ENCODE measurements at regions not wholly inside any gene's neighbourhood (a gene's known extent, or its start where the extent isn't known, plus 50 kb on each side); places are given as distances from the start of the nearest gene placed in this dataset.

GRCh38 chr12:115830070-115830469 lies 447.4 kb downstream of the MED13L start:
- no peak for TF ChIP-seq ZKSCAN8 (CRISPR knock-in tag; IDR thresholded peaks at IDR 0.05)
- TF ChIP-seq NONO (IDR thresholded peaks at IDR 0.05; ENCODE audit: low read depth in 2 of 2, low read length in 1 of 2) = no peak
- TF ChIP-seq ZNF146 (CRISPR knock-in tag; IDR thresholded peaks at IDR 0.05; ENCODE audit: unreplicated experiment) = no peak
- TF ChIP-seq, protein P1, sequence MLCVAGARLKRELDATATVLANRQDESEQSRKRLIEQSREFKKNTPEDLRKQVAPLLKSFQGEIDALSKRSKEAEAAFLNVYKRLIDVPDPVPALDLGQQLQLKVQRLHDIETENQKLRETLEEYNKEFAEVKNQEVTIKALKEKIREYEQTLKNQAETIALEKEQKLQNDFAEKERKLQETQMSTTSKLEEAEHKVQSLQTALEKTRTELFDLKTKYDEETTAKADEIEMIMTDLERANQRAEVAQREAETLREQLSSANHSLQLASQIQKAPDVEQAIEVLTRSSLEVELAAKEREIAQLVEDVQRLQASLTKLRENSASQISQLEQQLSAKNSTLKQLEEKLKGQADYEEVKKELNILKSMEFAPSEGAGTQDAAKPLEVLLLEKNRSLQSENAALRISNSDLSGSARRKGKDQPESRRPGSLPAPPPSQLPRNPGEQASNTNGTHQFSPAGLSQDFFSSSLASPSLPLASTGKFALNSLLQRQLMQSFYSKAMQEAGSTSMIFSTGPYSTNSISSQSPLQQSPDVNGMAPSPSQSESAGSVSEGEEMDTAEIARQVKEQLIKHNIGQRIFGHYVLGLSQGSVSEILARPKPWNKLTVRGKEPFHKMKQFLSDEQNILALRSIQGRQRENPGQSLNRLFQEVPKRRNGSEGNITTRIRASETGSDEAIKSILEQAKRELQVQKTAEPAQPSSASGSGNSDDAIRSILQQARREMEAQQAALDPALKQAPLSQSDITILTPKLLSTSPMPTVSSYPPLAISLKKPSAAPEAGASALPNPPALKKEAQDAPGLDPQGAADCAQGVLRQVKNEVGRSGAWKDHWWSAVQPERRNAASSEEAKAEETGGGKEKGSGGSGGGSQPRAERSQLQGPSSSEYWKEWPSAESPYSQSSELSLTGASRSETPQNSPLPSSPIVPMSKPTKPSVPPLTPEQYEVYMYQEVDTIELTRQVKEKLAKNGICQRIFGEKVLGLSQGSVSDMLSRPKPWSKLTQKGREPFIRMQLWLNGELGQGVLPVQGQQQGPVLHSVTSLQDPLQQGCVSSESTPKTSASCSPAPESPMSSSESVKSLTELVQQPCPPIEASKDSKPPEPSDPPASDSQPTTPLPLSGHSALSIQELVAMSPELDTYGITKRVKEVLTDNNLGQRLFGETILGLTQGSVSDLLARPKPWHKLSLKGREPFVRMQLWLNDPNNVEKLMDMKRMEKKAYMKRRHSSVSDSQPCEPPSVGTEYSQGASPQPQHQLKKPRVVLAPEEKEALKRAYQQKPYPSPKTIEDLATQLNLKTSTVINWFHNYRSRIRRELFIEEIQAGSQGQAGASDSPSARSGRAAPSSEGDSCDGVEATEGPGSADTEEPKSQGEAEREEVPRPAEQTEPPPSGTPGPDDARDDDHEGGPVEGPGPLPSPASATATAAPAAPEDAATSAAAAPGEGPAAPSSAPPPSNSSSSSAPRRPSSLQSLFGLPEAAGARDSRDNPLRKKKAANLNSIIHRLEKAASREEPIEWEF (CRISPR knock-in tag; IDR thresholded peaks at IDR 0.05) = no peak
- TF ChIP-seq HDGF (IDR thresholded peaks at IDR 0.05) = no peak
- no peak for TF ChIP-seq ZNF239 (CRISPR knock-in tag; IDR thresholded peaks at IDR 0.05)

Data from K562 (cell line).